Urinary bladder (tissue), 3 donors: ENCODE measurements at regions not wholly inside any gene's neighbourhood (a gene's known extent, or its start where the extent isn't known, plus 50 kb on each side); places are given as distances from the start of the nearest gene placed in this dataset.

Experiments
- DNase-seq: peaks from one replicate; pipeline ENCODE4 v3.0.0-alpha.2; 2015; ENCODE audit errors: extremely low spot score
- H3K27ac ChIP-seq: one replicate; pipeline ENCODE4 v1.5.1; 2013; ENCODE audit warnings: low read depth, mild to moderate bottlenecking, moderate library complexity
- H3K36me3 ChIP-seq: one replicate; pipeline ENCODE4 v1.6.1; 2013; ENCODE audit warnings: mild to moderate bottlenecking, moderate library complexity; ENCODE audit not compliant: insufficient read depth
- H3K4me1 ChIP-seq: one replicate; pipeline ENCODE4 v1.6.1; 2013; ENCODE audit warnings: mild to moderate bottlenecking, moderate library complexity; ENCODE audit not compliant: insufficient read depth
- H3K4me3 ChIP-seq: one replicate; pipeline ENCODE4 v1.5.1; 2013; ENCODE audit warnings: low read depth, low read length
- whole genome bisulfite sequencing: extraction: QIAGEN DNeasy Blood & Tissue Kit; methylation state at CpG from one replicate; pipeline ENCODE4 v1.1.7; 2013; 5-methylcytosine and 5-hydroxymethylcytosine counted together
- donor health status: healthy with polysubstance abuse.
- donor health status: healthy.

- H3K4me3 ChIP-seq = no peak overlapping the region
- no peak for DNase-seq
- no peaks in the 10 kb centered on the region for H3K4me1 ChIP-seq
- 91% methylated on average over 3 of the region's 3 CpGs for WGBS
- no peaks in the 10 kb centered on the region for H3K36me3 ChIP-seq
- no peak overlapping the region for H3K27ac ChIP-seq
Measured at GRCh38 chr4:19780871-19781270, 470.8 kb upstream of the SLIT2 start.

DNA sequence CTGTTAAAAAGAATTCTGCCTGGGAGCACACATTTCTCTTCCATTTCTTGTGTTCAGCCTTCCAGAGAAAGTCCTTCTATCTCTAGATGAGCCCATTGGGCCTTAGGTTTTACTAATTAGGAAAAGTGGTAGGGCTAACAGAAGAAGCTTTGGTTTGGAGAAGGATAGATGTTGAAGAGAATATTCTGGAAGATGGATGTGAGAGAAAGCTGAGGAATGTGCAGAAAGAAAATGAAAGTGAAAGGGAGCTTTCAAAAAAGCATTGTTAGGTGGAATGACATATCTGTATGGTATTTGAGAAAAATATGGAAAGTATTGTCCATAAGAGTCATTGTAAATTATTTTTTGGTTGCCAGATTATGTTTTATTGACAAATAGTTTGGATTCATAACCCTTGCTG lies 474.8 kb upstream of the SLIT2 start:
- no peak overlapping the region for H3K4me3 ChIP-seq
- DNase-seq = no peak
- H3K4me1 ChIP-seq = no peaks in the 10 kb centered on the region
- no peak overlapping the region for H3K27ac ChIP-seq
- H3K36me3 ChIP-seq = no peaks in the 10 kb centered on the region

GRCh38 chr4:19776021-19776459 lies 475.7 kb upstream of the SLIT2 start:
- DNase-seq = no peak
- no peaks in the 10 kb centered on the region for H3K36me3 ChIP-seq
- 91% methylated on average over 10 of the region's 10 CpGs for WGBS
- no peak overlapping the region for H3K27ac ChIP-seq
- no peak overlapping the region for H3K4me3 ChIP-seq
- no peaks in the 10 kb centered on the region for H3K4me1 ChIP-seq

DNA sequence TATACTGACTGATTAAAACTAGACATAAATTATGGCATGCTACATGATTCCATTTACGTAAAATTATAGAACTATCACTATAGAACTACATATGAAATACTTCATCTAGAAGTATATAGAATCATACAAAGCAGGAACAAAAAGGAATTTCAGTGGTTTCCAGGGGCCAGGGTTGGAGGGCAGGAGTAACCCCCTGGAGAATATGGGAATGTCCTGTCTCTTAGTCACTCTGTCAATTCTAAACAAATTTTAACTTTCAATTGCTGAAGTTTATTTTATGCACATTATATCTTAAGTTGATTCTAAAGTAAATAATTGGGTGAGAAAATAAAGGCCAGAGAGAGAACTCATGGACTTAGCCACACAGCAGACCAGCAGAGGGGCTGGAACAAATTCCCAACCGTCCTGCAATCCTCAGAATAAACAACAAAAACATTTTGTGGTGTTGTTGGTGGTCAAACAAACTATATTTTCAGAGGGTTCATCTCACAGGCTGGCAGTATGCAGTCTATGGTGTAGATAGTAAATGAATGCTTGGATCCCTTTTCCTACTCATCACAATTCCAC lies 476.9 kb upstream of the SLIT2 start:
- WGBS = 88% methylated on average over 2 of the region's 2 CpGs
- Histone ChIP-seq H3K27ac (no peak overlapping the region), H3K36me3 (no peaks in the 10 kb centered on the region), H3K4me3 (no peak overlapping the region), H3K4me1 (no peaks in the 10 kb centered on the region)
- no peak for DNase-seq

DNA sequence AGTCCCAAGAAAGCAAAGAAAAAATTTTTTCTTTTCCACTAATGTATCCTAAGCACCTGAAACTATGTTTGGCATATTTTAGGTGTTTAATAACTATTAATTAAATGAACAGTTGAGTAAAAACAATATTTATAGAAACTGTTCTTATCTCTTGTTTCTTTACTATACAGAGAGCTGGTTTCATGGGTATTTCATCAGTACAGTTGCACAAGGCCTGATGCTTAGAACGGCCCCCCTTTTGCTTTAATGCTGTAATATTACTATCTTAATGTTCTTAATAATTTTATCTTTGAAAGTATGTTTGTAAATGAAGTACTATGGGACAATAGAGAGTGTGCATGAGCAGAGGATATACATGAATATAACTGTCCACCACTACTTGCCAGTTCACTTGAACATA lies 479.1 kb upstream of the SLIT2 start:
- no peak for DNase-seq
- 79% methylated on average over 1 of the region's 1 CpG for WGBS
- no peaks in the 10 kb centered on the region for H3K36me3 ChIP-seq
- H3K27ac ChIP-seq = no peak overlapping the region
- no peak overlapping the region for H3K4me3 ChIP-seq
- H3K4me1 ChIP-seq = no peaks in the 10 kb centered on the region

DNA sequence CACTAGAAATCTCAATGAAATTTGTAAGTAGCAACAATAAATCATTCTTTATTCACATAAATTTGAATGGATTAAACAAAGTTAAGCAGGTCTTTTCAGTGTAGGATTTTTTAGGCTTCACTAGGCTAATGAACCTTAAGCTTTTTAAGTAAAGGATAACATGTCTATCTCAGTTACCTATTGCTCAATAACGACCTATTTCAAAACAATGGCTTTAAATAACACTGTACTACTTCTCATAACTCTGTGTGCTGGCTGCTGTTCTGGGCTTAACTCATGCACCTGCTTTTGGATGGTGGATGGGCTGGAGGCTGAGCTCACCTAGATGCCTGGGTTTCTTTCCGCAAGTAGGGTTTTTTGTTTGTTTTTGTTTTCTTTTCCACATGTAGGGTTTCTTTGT lies 495.0 kb upstream of the SLIT2 start:
- DNase-seq = no peak
- Histone ChIP-seq H3K27ac (no peak overlapping the region), H3K4me1 (no peaks in the 10 kb centered on the region), H3K36me3 (no peaks in the 10 kb centered on the region), H3K4me3 (no peak overlapping the region)
- 70% methylated on average over 2 of the region's 2 CpGs for WGBS

- H3K4me1 ChIP-seq = no peaks in the 10 kb centered on the region
- WGBS = 64% methylated on average over 1 of the region's 1 CpG
- DNase-seq = no peak
- no peaks in the 10 kb centered on the region for H3K36me3 ChIP-seq
- no peak overlapping the region for H3K27ac ChIP-seq
- H3K4me3 ChIP-seq = no peak overlapping the region
Measured at GRCh38 chr4:19752599-19752998, 499.1 kb upstream of the SLIT2 start.

DNA sequence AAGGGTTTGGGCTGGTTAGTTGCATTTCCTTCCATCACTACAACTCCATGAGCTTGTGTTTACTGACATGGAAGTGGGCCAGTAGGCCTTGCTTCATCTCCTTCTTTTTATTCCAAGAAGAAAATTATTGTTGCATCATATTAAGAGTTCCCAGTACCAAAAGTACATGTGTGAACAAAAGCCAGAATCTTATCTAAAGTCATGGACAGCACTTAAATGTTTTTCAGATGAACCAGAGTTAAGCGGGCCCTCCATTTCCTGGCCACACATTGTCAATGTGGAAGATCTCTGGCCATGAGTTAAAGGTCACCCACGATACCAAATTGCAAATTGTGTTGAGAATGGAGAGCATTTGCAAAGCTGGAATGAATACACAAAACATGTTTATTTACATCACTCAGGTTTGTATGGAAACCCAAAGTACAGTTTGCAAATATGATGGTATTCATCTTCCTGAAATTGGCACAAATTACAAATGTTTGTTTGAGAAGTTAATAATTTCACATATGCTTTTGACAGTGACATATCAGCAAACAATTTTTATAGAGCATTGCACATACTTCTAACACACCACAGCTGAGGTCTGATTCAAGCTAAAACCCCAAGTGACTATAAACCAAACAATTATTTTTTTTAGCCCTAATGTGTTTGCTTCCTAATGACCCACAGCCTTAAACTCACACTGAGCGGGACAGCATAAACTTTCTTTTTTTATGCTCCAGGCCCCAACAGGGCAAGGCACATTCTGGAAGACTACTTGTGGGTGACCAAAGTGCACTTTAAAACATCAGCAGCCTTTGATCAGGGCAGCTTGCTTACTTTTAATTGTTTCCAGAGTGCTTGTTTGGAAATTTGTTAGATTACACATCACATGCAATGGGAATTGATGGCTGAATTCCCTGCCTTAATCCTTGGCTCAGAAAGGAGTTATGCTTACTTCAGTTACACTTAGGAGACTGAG lies 502.9 kb upstream of the SLIT2 start:
- DNase-seq = peak; percentile 41
- Histone ChIP-seq H3K27ac (no peak overlapping the region), H3K36me3 (no peaks in the 10 kb centered on the region), H3K4me1 (no peaks in the 10 kb centered on the region), H3K4me3 (no peak overlapping the region)
- WGBS = 43% methylated on average over 3 of the region's 3 CpGs

DNA sequence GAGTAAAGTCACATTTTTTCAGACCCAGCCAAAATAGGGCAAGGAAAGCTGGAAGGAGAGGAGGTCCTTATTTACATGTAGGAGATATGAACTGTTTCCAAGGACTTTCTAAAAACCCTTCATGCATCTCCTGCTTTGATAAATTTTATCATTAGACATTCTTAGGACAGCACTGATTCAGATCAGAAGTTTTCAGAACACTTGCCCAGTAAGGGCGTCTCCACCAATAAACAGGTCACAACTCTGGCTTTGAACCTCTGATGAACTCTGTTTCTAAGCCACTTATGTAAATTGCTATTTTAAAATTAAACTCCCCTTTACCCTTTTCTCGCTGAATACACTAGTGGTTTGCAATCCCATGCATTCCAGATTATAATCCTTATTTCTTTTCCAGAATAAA lies 505.3 kb upstream of the SLIT2 start:
- WGBS = 38% methylated on average over 2 of the region's 2 CpGs
- H3K36me3 ChIP-seq = no peaks in the 10 kb centered on the region
- DNase-seq = no peak

GRCh38 chr4:19743115-19743638 lies 508.5 kb upstream of the SLIT2 start:
- WGBS = 95% methylated on average over 2 of the region's 2 CpGs
- Histone ChIP-seq H3K4me1 (no peaks in the 10 kb centered on the region), H3K27ac (no peak overlapping the region), H3K4me3 (no peak overlapping the region), H3K36me3 (no peaks in the 10 kb centered on the region)
- DNase-seq = no peak

More for the DNA sequence above, 505.3 kb upstream of the SLIT2 start:
- Histone ChIP-seq H3K4me1 (no peaks in the 10 kb centered on the region), H3K4me3 (no peak overlapping the region), H3K27ac (no peak overlapping the region)

DNA sequence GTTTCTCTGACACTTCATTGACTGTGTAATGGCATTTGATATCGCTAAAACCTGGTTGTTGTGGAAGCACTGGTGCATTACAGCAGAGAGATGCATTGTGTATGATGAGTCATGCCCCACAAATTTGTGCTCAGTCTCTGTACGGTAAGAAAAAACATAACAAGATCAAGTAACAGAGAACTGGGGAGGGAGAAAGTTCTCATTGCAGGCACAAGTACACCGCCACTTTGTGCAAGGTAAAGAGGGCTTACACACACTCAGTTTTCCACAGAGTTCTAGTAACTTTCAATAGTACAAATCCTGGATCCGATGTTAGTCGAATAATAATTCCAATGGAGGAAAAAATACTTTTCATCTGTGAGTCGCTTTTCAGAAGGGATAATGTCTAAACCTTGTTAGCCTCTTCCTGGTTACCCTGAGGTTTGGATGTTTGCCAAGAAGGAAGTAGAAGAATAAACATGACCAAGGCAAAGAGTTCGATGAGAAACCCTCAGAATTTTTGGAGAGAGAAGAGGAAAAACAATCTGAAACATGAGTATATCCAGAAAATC lies 512.5 kb upstream of the SLIT2 start:
- H3K27ac ChIP-seq = no peak overlapping the region
- no peaks in the 10 kb centered on the region for H3K4me1 ChIP-seq
- H3K4me3 ChIP-seq = no peak overlapping the region
- no peaks in the 10 kb centered on the region for H3K36me3 ChIP-seq
- WGBS = 37% methylated on average over 7 of the region's 7 CpGs
- peak; percentile 66 for DNase-seq

DNA sequence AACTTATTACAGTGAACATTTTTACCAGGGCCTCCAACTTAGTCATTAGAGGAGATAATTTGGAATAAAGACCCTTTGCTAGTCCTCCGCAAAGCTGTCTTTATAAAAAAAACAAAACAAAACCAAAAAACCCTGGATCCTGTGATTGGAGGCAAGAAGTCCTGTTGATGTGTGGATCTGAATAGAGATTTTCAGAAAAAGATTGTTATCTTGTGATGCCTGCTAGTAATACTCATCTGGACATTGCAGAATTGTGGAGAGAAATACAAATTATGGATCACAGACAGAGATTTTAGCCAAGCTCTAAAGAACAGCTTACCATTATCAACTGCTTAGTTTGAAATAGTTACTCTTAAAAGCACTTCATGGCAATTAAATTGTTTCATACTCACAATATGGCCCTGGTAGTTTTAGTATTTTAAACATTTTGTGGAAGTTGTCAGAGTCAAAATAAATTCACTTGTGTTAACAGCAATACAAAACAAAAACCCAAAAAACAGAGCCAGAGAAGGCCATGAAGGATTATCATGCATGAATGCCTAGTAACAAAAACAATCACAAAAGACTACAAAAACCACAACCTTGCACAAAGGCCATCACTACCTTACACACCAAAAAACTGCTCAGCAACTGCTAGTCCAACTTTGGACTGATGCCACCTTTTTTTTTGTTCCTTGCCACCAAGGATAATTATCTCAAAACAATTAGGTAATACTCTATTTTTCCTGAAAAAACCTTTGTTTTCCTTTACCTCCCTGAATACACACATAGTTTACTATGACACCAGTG lies 514.5 kb upstream of the SLIT2 start:
- no peaks in the 10 kb centered on the region for H3K4me1 ChIP-seq
- DNase-seq = no peak
- no peak overlapping the region for H3K4me3 ChIP-seq
- H3K27ac ChIP-seq = no peak overlapping the region
- 86% methylated on average over 1 of the region's 1 CpG for WGBS
- no peaks in the 10 kb centered on the region for H3K36me3 ChIP-seq

GRCh38 chr4:19735012-19735411 lies 516.7 kb upstream of the SLIT2 start:
- H3K27ac ChIP-seq = no peak overlapping the region
- H3K36me3 ChIP-seq = no peaks in the 10 kb centered on the region
- no peaks in the 10 kb centered on the region for H3K4me1 ChIP-seq
- H3K4me3 ChIP-seq = no peak overlapping the region
- DNase-seq = no peak
